HG02571 (cell line): ENCODE measurements at regions not wholly inside any gene's neighbourhood (a gene's known extent, or its start where the extent isn't known, plus 50 kb on each side); places are given as distances from the start of the nearest gene placed in this dataset.

ENCODE experiments used
- ATAC-seq: cut with Tn5 transposase; IDR thresholded peaks from one replicate; pipeline ENCODE4 v1.9.1; 2021; ENCODE audit warnings: mild to moderate bottlenecking, moderate library complexity; ENCODE audit not compliant: unreplicated experiment

DNA sequence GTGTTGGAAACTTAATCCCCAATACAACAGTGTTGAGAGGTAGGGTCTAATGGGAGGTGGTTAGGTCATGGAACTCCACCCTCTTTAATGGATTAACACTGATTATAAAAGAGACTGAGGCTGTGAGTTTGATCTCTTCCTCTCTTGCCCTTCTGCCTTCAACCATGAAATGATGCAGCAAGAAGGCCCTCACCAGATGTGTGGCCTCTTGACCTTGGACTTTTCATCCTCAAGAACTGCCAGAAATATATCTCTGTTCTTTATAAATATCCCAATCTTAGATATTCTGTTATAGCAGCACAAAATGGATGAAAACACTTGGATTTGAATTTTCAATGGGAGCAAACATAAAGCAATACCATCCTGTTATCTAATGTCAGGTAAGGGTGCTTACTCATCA lies 67.6 kb downstream of the NMUR2 start:
- no peak for ATAC-seq

- no peak for ATAC-seq
These were observed 69.6 kb downstream of the NMUR2 start for GRCh38 chr5:152335461-152335860.

DNA sequence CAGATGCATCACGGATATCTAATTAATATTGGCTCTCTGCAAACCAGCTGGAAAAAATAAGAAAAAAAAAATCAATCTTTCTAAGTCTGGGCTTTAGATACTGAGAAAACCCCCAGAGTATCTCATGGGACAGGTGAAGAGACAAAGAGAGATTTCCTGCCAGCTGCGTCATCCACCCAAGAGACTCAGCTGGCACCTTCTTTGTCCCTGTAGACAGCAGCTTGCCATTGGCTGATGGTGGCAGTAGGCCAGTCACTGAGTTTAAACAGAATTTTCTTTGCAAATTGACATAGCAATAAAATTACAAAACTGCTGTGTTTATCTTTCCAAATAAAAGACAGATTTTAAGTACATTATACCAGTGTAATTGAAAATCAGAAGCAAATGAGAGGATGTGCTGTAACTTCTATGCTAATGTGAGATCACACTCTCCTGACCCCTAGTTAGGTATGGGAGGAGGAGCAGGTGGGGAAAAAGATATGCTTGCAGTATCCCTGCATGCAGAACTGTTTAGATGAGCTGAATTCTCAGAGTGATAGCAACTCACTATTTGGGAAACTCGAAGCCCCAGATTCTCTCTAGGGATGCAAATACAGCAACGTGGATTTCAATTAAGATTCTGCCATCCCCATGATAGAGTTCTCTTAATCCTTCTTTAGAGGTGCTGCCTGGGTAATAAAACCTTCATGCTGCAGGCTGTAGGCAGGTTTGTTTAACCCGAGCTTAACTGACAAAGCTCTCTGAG lies 72.2 kb downstream of the NMUR2 start:
- no peak for ATAC-seq

DNA sequence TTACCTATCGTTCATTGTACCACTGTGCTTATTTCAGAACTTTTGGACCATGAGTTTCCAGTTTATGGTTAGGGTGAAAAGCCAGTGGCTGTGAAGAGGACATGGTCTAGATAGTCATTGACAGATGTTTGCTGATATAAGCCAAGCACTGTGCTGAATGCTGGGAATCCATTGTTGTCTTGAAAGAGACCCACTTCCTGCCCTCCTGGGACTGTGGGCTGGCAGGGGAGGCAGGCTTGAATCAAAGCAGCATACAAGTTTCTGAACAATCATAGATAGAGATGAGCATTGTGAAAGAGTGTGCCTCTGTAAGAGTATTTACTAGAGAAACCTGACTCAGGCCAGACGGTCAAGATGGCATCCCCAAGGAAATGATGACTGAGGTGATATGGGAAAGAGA lies 73.4 kb downstream of the NMUR2 start:
- ATAC-seq: no peak

- ATAC-seq: no peak
These were observed 74.1 kb downstream of the NMUR2 start for GRCh38 chr5:152331006-152331405.

DNA sequence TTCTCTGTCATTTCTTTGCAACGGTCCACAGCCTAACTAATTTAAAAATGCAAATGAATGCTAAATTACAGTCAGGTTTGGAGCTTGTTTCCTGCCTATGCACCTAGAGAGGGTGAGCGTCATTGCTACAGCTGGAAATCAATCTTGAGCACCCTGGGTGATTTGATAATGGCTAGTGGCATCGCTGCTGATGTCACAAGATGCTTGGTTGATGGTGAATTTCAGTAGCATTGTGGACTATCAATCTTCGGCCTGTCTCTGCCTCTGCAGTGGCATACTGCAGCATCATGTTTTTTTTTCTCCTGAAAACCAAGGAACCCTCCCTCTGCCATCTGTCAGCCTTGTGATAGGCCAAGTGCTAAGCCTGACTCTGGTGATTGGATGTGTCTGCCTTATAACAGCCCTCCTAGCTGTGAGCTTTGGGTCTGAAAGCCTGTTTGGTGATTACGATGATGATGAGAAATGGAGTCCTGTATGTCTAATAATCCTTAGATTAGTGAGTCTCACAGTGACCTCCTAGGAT lies 75.3 kb downstream of the NMUR2 start:
- no peak for ATAC-seq

- ATAC-seq: no peak
These were observed 75.9 kb downstream of the NMUR2 start for GRCh38 chr5:152329207-152329606.

DNA sequence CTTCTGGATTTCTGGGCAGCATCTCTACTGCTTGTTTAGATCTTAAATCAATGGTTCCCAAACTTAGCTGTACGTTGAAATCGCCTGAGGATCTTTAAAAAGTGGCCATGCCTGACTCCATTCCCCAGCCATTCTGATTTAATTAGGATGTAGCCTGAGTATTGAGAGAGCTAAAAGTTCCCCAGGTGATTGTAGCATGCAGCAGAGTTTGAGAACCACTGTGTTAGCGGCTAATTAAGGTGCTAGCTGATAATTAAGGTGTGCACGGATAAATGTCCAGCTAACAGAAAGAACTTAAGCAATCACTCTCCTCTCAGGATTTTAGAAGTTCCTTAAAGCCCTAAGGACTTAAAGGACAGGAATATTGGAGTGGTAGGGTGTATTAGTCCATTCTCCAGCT lies 89.1 kb downstream of the NMUR2 start:
- no peak for ATAC-seq

- no peak for ATAC-seq
These were observed 90.8 kb downstream of the NMUR2 start for GRCh38 chr5:152314196-152314829.

DNA sequence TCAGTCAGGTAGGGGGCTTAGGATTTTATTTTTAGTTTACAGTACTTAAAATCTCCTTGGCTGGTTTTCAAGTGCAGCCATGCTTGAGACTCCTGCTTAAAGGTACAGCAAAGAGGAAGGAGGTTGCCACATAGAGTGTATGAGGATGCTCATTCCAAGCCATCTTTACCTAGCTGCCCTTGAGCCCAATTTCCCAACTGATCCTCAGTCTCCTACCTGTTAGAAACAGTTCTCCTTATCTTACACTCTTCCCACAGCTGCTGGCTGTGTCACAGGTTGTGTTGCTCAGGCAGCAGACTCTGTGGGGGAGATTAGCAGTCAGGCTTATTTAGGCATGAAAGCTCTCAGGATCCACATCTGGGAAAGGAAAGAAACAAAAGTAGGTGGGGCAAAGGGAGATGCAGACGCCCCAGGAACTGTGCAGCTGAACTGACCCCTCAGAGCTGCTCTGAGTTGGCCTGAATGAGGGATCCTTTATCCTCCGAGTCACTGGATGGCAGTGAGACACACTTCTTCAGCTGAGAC lies 95.1 kb downstream of the NMUR2 start:
- ATAC-seq: no peak

- no peak for ATAC-seq
These were observed 98.7 kb downstream of the NMUR2 start for GRCh38 chr5:152306386-152306785.

GRCh38 chr5:152305525-152305924 lies 99.6 kb downstream of the NMUR2 start:
- ATAC-seq: no peak

- no peak for ATAC-seq
These were observed 101.2 kb downstream of the NMUR2 start for GRCh38 chr5:152303841-152304240.

DNA sequence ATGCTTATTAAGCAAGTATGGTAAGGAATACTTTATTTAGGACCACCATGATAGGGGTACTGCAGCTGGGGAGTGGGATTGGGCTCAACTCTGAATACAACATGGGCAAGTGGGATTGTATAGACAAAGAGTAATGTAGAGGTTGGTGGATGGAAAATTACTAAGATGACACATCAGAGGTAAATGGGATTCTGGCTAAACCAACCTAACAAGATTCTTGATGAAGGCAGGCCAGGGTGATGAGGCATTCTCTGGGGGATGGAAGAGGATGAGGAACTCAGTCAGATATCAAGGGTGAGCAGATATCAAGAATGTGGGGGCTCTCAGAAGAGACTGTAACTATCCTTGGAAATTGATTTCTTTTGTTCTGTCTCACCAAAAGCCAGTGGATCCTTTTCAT lies 107.2 kb downstream of the NMUR2 start:
- no peak for ATAC-seq

DNA sequence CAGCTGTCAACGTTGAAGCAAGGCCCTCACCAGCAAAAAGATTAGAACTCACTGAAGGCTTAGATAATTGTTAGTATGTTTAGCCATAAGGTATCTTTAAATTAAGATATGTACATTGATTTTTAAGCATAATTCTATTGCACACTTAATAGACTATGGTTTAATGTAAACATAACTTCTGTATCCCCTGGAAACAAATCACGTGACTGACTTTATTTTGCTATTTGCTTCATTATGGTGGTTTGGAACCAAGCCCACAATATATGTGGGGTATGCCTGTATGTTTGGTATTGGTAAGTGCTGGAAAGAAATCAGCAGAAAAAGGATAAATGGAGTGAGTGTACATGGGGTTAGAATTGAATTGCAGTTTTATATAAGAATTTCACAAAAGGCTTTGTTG lies 111.9 kb downstream of the NMUR2 start:
- no peak for ATAC-seq

DNA sequence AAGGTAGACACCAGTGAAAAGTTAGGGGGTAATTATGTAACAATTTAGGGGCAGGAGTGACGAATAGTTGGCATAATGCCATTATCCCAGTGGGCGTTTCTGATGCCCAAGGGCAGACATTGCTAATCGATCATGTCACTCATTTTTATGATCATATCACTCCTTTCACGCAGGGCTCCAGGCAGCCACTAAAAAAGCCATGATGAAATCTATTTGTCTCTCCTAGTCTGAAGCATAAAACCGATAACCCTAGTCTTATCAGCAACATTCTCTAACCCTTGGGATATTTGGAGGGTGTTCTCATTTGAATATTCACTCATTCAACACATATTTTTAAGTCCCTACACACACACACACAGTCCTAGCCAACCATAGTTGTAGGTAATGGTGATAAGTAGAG lies 114.9 kb downstream of the NMUR2 start:
- ATAC-seq: no peak

DNA sequence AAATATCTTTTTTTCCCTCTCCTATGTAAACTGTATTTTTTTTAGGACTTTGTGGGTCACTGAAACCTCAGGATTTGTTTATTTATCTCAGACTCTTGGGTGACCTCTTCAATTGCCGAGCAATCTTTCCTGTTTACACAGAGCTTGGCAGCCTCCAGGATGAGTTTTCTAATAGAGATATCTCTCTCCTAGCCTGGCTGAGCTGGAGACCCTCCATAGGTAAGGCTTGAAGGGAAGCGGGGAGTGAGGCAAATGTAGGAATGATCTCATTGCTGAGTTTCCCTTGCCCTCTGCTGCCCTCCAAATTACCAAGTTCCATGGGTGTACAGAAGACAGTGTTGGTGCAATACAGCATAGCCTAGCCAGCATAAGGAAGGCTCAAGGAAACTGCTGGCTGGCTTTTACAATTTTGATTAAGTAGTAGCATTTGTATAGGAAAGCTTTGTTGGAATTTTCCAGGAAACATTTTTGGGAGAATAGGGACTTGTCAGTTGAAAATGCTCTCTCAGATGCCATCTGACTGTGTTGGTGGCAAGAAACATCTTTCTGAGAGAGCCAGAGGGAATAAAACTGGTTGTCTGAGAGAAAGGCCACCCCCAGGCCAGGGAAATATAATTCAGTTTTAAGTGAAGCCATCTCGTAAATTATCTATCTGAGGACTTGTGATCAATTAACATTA lies 116.0 kb downstream of the NMUR2 start:
- ATAC-seq: no peak

GRCh38 chr5:152288499-152288898 lies 116.6 kb downstream of the NMUR2 start:
- no peak for ATAC-seq

- ATAC-seq: no peak
These were observed 119.3 kb downstream of the NMUR2 start for GRCh38 chr5:152285764-152286163.

DNA sequence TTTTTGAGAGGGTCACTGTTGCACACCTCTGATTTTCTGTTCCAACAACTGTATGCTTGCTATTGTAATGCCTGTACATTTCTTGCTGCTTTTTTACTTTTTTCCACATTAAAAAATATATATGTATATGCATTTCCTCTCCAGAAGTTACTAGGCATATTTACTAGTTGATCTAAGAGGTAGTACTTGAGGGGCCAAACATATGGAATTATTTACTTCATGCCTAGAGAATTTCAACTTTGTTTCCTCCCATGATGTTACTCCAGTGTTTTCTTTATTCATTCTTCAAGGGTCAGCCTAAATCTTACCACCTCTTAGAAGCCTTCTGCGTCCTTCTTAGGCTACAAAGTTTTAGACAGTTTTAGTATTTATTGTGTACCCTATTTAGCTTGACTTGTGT lies 122.7 kb downstream of the NMUR2 start:
- no peak for ATAC-seq

GRCh38 chr5:152277936-152278335 lies 127.1 kb downstream of the NMUR2 start:
- no peak for ATAC-seq

DNA sequence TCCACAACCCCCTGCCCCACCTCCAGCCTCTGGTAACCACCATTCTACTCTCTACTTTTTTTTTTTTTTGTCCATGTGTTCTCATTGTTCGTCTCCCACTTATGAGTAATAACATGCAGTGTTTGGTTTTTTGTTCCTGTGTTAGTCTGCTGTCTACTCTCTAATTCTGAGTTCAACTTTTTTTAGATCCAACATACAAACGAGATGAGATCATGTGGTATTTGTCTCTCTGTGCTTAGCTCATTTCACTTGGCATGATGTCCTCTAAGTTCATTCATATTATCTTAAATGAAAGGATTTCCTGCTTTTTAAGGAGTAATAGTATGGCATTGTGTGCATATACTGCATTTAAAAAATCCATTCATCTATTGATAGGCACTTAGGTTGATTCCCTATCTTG lies 130.9 kb downstream of the NMUR2 start:
- ATAC-seq: no peak
